Testis (tissue), 2 donors: ENCODE measurements at regions not wholly inside any gene's neighbourhood (a gene's known extent, or its start where the extent isn't known, plus 50 kb on each side); places are given as distances from the start of the nearest gene placed in this dataset.

ENCODE experiments used
- POLR2A ChIP-seq: fragments of 450-650 bp; IDR thresholded peaks from one replicate; pipeline ENCODE4 v1.6.1; 2017; ENCODE audit warnings: antibody characterized with exemption, mild to moderate bottlenecking, moderate library complexity
- TF ChIP-seq, protein P1 (sequence below), 3 experiments: fragments of 450-650 bp in 2 of 3; fragments of 200-600 bp in 1 of 3; sonication (generic) in 1 of 3; IDR thresholded peaks; one replicate each; pipeline ENCODE4 v1.5.1; 2016 to 2019; ENCODE audit warnings: antibody characterized with exemption in 3 of 3, mild to moderate bottlenecking in 2 of 3, moderate library complexity in 1 of 3

DNA sequence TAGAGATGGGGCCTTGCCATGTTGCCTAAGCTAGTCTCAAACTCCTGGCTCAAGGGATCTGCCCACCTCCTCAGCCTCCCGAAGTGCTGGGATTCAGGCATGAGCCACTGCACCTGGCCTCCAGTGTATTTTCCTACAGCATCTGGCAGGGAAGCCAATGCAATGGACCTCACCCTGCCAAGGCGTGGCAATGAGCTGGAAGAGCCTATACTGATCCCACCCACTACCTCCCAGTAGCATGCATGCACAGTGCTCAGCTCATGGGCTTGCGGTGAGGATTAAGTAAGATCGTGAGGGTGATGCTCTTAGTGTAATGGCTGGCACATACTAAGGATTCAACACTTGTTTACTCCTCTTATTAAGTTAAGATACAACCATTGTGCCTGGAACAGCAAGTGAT lies 69.7 kb downstream of the PHLDA1 start:
- TF ChIP-seq, protein P1, sequence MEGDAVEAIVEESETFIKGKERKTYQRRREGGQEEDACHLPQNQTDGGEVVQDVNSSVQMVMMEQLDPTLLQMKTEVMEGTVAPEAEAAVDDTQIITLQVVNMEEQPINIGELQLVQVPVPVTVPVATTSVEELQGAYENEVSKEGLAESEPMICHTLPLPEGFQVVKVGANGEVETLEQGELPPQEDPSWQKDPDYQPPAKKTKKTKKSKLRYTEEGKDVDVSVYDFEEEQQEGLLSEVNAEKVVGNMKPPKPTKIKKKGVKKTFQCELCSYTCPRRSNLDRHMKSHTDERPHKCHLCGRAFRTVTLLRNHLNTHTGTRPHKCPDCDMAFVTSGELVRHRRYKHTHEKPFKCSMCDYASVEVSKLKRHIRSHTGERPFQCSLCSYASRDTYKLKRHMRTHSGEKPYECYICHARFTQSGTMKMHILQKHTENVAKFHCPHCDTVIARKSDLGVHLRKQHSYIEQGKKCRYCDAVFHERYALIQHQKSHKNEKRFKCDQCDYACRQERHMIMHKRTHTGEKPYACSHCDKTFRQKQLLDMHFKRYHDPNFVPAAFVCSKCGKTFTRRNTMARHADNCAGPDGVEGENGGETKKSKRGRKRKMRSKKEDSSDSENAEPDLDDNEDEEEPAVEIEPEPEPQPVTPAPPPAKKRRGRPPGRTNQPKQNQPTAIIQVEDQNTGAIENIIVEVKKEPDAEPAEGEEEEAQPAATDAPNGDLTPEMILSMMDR (IDR thresholded peaks at IDR 0.05): no peak
- no peak for TF ChIP-seq POLR2A
